Upper lobe of left lung (tissue), 4 donors: ENCODE measurements at regions not wholly inside any gene's neighbourhood (a gene's known extent, or its start where the extent isn't known, plus 50 kb on each side); places are given as distances from the start of the nearest gene placed in this dataset.

Source experiments
- POLR2A ChIP-seq, 4 donors: fragments of 450-650 bp; IDR thresholded peaks; one replicate each; pipeline ENCODE4 v1.5.1; 2016 to 2017; ENCODE audit warnings: antibody characterized with exemption in 4 of 4, mild to moderate bottlenecking in 2 of 4
- POLR2AphosphoS5 ChIP-seq, 2 donors: sonication (generic); formaldehyde crosslinking; IDR thresholded peaks; one replicate each; pipeline ENCODE4 v1.5.1; 2017; ENCODE audit warnings: antibody characterized with exemption in 2 of 2
- TF ChIP-seq, protein P1 (sequence below), 6 experiments: fragments of 450-650 bp in 4 of 6; fragments of 200-600 bp in 2 of 6; sonication (generic) in 2 of 6; IDR thresholded peaks; one replicate each; pipeline ENCODE4 v1.5.1; 2016 to 2019; ENCODE audit warnings: antibody characterized with exemption in 6 of 6

GRCh38 chr15:27665002-27665401 is 434.1 kb downstream of the OCA2 start:
- TF ChIP-seq, protein P1, sequence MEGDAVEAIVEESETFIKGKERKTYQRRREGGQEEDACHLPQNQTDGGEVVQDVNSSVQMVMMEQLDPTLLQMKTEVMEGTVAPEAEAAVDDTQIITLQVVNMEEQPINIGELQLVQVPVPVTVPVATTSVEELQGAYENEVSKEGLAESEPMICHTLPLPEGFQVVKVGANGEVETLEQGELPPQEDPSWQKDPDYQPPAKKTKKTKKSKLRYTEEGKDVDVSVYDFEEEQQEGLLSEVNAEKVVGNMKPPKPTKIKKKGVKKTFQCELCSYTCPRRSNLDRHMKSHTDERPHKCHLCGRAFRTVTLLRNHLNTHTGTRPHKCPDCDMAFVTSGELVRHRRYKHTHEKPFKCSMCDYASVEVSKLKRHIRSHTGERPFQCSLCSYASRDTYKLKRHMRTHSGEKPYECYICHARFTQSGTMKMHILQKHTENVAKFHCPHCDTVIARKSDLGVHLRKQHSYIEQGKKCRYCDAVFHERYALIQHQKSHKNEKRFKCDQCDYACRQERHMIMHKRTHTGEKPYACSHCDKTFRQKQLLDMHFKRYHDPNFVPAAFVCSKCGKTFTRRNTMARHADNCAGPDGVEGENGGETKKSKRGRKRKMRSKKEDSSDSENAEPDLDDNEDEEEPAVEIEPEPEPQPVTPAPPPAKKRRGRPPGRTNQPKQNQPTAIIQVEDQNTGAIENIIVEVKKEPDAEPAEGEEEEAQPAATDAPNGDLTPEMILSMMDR (IDR thresholded peaks at IDR 0.05): no peak
- TF ChIP-seq POLR2A (IDR thresholded peaks at IDR 0.05) (no peak), POLR2AphosphoS5 (IDR thresholded peaks at IDR 0.05) (no peak)
